ENCODE measurements at regions not wholly inside any gene's neighbourhood (a gene's known extent, or its start where the extent isn't known, plus 50 kb on each side); places are given as distances from the start of the nearest gene placed in this dataset.

DNA sequence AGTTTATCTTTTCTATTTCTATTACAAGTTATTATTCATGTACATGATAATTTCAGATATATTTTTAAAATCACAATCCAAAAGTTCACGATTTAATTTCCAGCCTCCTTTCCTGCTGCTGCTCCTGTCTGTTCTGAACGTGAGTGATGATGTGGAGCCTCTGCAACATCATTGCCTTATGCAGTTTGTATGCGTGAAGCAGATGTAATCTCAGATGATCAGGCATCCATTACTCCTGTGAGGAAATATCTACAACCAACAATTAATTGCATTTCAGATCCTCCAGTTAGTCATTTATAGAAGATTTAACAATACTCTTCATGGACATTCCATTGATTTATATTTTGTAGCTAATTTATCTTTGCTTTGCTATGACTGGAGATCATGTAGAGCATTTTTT, 668.7 kb upstream of the EPHA5 start:
- no peak for TF ChIP-seq CTCF (IDR thresholded peaks at IDR 0.05; ENCODE audit: extremely low read depth in 1 of 2, insufficient read depth in 1 of 2, low read depth in 1 of 2, low read length in 2 of 2)
- TF ChIP-seq GATA2 (IDR thresholded peaks at IDR 0.05; ENCODE audit: insufficient read depth, insufficient read length, low read depth, low read length) = no peak
- TF ChIP-seq EZH2 (IDR thresholded peaks at IDR 0.05; ENCODE audit: borderline replicate concordance, low read depth, low read length, severe bottlenecking) = no peak
- TF ChIP-seq, protein P1, sequence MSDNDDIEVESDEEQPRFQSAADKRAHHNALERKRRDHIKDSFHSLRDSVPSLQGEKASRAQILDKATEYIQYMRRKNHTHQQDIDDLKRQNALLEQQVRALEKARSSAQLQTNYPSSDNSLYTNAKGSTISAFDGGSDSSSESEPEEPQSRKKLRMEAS (IDR thresholded peaks at IDR 0.05; ENCODE audit: insufficient read depth, insufficient read length) = no peak

Measured in endothelial cell of umbilical vein (primary cell).